Fibroblast of villous mesenchyme (primary cell): ENCODE measurements at regions not wholly inside any gene's neighbourhood (a gene's known extent, or its start where the extent isn't known, plus 50 kb on each side); places are given as distances from the start of the nearest gene placed in this dataset.
"Not testable (repeated sequence)": the region's sequence is repeated elsewhere in the genome, so short reads cannot be mapped to it uniquely, and the experiment has no call there.

Experiments
- DNase-seq: peaks from one replicate; pipeline ENCODE4 v3.0.0-alpha.2; 2010; ENCODE audit warnings: low read depth
- H3K4me3 ChIP-seq: 2 replicates; pipeline ENCODE4 v1.5.1; 2011; ENCODE audit warnings: low read depth, mild to moderate bottlenecking, low read length
- CTCF ChIP-seq: IDR thresholded peaks from 2 replicates; pipeline ENCODE4 v1.5.1; 2012; ENCODE audit warnings: low read depth, mild to moderate bottlenecking, low read length; ENCODE audit not compliant: insufficient read depth

- H3K4me3 ChIP-seq: no peak overlapping the region
- TF ChIP-seq CTCF: no peak
- DNase-seq: no peak
Observed at GRCh38 chrX:37918703-37919102, 71.3 kb upstream of the DYNLT3 start.

DNA sequence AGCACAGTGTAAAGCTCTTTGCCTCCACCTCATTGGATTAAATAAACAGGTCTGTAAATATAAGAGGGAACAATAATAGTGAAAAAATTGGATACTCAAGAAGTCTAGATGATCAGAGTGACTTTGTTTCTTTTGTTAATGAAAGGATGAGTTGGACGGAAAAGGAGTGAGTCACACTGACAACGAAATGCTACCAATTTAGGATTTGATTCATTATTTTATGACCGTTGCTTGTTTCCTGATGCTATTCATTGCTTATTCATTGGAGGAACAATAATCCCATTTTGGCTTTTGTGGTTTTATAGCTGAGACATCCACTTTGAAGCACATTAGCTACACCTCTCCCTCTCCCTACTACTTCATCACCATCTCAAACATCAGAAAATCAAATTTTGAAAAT, 74.4 kb upstream of the DYNLT3 start:
- H3K4me3 ChIP-seq: no peak overlapping the region
- DNase-seq: peak; percentile 18
- TF ChIP-seq CTCF: no peak

DNA sequence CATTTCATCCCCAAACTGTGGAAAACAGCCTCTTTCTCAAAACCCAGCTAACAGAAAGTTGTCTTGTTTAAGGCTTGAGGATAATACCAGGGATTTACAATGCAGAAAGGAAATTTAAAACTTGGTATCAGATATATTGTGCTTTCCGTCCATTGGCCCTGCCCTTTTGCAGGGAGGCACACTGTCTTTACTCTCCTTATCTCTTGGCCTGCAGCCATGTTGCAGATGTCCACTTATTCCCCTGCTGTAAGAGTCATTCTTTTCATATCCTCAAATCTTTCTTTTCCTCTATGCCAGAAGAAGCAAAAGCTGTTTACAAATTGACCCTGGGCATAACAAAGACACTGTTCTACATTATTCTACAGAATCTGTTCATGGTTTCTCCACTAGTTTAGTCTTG, 75.6 kb upstream of the DYNLT3 start:
- no peak overlapping the region for H3K4me3 ChIP-seq
- no peak for TF ChIP-seq CTCF
- DNase-seq: peak; percentile 31

DNA sequence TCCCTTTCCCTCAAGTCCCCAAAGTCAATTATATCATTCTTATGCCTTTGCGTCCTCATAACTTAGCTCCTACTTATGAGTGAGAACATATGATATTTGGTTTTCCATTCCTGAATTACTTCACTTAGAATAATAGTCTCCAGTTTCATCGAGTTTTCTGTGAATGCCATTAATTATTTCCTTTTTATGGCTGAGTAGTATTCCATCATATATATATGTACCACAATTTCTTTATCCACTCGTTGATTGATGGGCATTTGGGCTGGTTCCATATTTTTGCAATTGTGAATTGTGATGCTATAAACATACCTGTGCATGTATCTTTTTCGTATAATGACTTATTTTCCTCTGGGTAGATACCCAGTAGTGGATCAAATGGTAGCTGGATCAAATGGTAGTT, 78.4 kb upstream of the DYNLT3 start:
- not testable (repeated sequence) for DNase-seq, H3K4me3 ChIP-seq

DNA sequence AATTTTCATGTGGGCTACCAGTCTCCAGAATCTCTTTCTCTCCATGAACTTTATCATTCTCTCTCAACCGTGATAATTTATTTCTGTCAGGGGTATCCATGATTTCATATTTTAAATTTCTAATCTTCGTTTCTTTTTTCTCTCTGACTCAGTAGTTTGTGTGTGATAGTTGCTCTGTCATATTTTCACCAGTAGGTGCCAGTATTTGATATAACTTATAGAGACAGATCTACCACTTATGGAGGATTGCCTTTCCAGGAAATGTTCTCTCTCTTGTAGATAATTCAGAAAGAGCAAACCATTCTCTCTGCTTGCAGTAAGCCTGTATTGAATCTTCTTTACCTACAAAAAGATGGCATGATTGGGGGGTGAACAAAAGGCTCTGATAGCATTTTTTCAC, 79.3 kb upstream of the DYNLT3 start:
- no peak overlapping the region for H3K4me3 ChIP-seq
- peak; percentile 58 for DNase-seq
- TF ChIP-seq CTCF: peak; percentile 55

DNA sequence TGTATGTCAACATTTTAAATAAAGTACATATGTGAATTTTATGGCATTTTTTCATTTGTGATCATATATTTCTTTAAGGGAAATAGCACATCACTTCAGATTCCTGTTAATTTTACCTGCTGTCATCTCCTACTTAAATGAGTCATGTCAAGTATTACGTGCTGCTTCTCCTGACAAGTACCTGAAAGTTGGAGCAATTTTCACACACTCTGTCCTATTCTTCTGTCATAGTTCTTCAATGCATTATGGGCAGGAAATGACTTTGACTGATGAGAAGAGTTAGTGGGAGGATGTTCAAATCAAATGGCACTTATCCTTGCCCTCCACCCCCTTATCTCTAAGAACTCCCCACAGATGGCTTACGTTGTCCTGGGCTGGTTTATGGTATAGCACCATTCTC, 64.2 kb upstream of the SYTL5 start:
- H3K4me3 ChIP-seq: no peak overlapping the region
- no peak for DNase-seq
- TF ChIP-seq CTCF: no peak

DNA sequence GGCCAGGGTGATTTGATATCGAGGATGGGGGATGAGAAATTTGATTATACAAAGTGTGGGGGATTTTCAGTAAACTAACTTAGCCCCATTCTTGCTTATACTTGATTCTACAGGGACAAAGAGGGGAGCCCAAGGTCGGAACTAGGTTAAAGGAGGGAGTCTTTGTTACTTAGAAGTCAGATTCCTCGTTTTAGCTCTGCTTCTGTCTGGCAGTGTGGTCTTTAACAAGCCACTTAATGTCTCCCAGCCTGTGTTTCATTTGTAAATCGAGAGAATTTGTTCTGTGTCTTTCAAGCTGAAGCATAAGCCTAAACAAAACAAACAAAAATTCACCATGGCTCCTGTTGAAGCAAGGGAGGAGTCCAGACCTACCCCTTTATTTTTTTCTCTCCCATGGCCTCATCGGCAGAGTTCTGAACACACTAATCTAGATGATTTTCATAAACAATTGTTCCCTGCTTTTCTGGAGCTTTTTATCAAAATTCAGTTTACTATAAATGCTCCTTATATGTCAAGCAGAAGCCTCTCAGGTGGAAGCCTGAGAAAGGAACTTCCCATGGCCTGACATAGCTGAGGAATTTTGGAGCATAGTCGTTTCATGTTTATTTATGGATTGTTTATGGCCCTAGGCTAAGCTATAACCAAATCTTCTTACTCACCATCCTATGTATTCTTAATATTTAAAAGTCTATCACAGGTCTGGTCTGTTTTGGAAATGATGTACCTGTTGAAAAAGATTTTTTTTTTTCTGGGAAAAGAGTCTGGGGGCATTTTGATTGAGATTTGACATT, 62.6 kb upstream of the SYTL5 start:
- H3K4me3 ChIP-seq: no peak overlapping the region
- no peak for TF ChIP-seq CTCF
- no peak for DNase-seq
